ENCODE measurements at regions not wholly inside any gene's neighbourhood (a gene's known extent, or its start where the extent isn't known, plus 50 kb on each side); places are given as distances from the start of the nearest gene placed in this dataset.

- no peaks in the 10 kb centered on the region for H3K27me3 Mint-ChIP-seq (ENCODE audit: insufficient read depth, low read depth, poor library complexity)
- no peak overlapping the region for H3K4me3 Mint-ChIP-seq
- Histone ChIP-seq H3K27ac (ENCODE audit: low read depth) (no peak overlapping the region), H3K27me3 (ENCODE audit: insufficient read depth) (no peaks in the 10 kb centered on the region), H3K79me2 (replicated peaks; ENCODE audit: insufficient read depth) (no peaks in the 10 kb centered on the region), H3K4me2 (no peak overlapping the region), H3K4me1 (ENCODE audit: insufficient read depth) (no peaks in the 10 kb centered on the region), H3K4me3 (no peak overlapping the region), H3K9me2 (ENCODE audit: insufficient read depth) (no peaks in the 10 kb centered on the region), H3K36me3 (ENCODE audit: insufficient read depth) (no peaks in the 10 kb centered on the region), H2AFZ (no peak overlapping the region), H4K20me1 (replicated peaks; ENCODE audit: insufficient read depth) (no peaks in the 10 kb centered on the region), H3F3A (replicated peaks; ENCODE audit: low read depth) (no peaks in the 10 kb centered on the region)
- no peak for TF ChIP-seq CTCF (conservative IDR thresholded peaks at IDR 0.05; ENCODE audit: low read depth in 2 of 2)
- TF ChIP-seq CREB1 (CRISPR knock-in tag; IDR thresholded peaks at IDR 0.05; ENCODE audit: low read depth), result no peak
- TF ChIP-seq ETS1 (IDR thresholded peaks at IDR 0.05), result no peak
- no peak for TF ChIP-seq ZNF114 (CRISPR knock-in tag; IDR thresholded peaks at IDR 0.05)
- TF ChIP-seq STAT1 (IDR thresholded peaks at IDR 0.05; ENCODE audit: unreplicated experiment), result no peak
- TF ChIP-seq ZNF331 (CRISPR knock-in tag; IDR thresholded peaks at IDR 0.05; ENCODE audit: low read depth), result no peak
- TF ChIP-seq NANOG (IDR thresholded peaks at IDR 0.05; ENCODE audit: borderline replicate concordance), result no peak
- TF ChIP-seq ZNF462 (CRISPR knock-in tag; IDR thresholded peaks at IDR 0.05), result no peak
- no peak for TF ChIP-seq JUNB (IDR thresholded peaks at IDR 0.05; ENCODE audit: unreplicated experiment)
- DNase-seq (ENCODE audit: low spot score) (no peak), ATAC-seq (no peak)
- no peaks in the 10 kb centered on the region for H3K9me3 Mint-ChIP-seq
- no peaks in the 10 kb centered on the region for H3K36me3 Mint-ChIP-seq (ENCODE audit: low read depth)
- H3K4me1 Mint-ChIP-seq, result no peaks in the 10 kb centered on the region
- H3K27ac Mint-ChIP-seq, result no peak overlapping the region
These were observed 208.6 kb downstream of the ZIC4 start for GRCh38 chr3:147197739-147198138.
